Brain pericyte (primary cell): ENCODE measurements at regions not wholly inside any gene's neighbourhood (a gene's known extent, or its start where the extent isn't known, plus 50 kb on each side); places are given as distances from the start of the nearest gene placed in this dataset.

Source experiments
- DNase-seq: peaks from one replicate; pipeline ENCODE4 v3.0.0-alpha.2; 2012; ENCODE audit warnings: low read depth, low spot score

DNA sequence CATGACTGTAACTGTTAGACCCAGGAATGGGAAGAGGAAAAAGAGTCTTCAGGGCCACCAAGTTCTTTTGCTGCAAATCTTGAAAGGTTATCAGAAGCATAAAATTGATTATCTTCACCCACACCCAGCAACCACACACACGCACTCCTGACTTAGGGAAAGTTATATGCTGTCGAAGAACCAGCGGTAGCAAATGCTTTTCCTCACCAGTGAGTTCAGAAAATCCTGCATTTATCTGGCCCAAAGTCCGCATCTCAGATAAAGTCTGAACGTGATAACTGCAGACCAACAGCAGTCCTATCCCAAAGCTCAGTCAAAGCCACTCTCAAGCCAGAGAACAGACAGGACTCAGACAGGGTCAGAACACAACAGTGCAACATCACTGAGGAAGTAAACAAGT lies 115.6 kb downstream of the IRS2 start:
- no peak for DNase-seq

- DNase-seq = no peak
Measured at GRCh38 chr13:109669956-109670355, 116.4 kb downstream of the IRS2 start.

- DNase-seq = no peak
Measured at GRCh38 chr13:109669234-109669612, 117.2 kb downstream of the IRS2 start.

GRCh38 chr13:109668433-109669233 lies 117.8 kb downstream of the IRS2 start:
- DNase-seq = no peak

DNA sequence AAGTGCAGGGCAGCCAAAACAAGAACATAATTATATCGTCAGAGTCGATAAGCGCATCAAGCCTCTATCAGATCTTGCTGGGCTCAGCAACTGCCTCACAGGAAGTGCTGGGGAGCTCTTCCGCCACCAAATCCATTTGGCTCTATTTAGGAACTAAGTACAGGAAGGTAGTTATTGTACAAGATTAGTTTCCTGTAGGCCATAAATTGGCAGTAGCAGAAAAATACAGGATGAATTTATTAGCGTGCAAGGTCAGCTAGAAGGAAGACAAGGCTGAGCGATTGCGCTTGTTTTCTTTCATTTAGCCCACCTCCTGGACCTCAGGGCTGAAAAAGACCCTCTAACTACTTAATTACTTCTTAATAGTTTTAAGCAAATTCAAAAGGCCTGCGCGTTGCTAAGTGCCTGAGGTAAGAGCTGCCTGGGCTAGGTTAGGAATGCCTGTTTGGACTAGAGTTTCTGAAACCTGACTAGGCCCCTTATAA lies 118.5 kb downstream of the IRS2 start:
- DNase-seq = no peak

DNA sequence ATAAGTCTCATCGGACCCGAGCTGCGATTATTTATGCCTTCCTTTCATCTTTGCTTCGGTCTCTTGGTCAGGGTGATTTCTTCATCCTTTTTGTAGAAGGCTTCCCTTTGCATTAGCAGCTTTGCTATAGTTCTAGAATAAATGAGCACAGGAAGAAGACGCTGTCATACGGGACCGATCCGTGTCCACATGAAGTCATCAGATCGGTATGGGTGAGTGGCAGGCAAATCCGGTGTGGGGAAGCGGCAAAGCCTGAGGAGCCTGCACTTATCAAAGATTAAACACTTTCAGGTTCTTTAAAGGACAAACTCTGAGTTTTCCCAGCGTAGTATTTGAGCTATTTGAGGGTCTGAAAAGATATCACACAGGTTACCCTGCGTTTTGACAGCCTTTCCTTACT lies 119.3 kb downstream of the IRS2 start:
- no peak for DNase-seq

DNA sequence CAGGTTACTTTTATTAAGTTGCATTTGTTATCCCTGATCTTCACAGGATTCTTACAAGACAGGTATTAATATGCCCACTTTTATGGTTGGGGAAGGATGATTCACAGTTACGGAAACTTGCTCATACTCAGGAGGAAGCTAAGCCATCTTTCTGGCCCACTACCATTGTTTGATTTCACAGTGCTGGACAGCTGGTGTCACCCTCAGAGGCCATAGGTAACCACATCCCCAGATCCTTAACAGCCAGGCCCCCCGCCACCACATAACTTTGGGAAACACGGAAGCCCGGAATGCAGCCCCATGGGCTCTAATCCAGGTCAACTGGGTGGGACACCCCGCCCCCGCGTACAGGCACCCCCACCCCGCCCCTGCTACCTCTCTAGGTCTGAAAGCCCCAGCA lies 119.7 kb downstream of the IRS2 start:
- no peak for DNase-seq

DNA sequence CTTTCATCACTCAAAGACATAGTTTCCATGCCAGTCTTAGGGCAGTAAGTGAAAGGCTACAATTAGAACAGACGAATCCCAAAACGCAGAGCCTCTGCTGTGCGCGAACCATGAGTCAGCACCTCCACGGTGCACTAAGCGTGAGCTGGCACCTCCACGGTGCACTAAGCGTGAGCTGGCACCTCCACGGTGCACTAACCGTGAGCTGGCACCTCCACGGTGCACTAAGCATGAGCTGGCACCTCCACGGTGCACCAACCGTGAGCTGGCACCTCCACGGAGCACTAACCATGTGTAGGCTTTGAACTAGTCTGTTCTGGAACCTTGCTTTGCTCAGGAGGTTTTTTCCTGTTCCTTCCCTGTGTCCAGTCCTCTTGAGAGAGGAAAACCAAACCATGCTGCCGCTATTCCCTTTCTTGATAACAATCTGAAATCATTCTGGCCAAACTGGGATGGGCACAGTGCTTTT lies 120.6 kb downstream of the IRS2 start:
- DNase-seq = no peak

GRCh38 chr13:109665240-109665639 lies 121.1 kb downstream of the IRS2 start:
- DNase-seq = no peak

GRCh38 chr13:109657395-109657794 lies 129.0 kb downstream of the IRS2 start:
- DNase-seq = no peak

DNA sequence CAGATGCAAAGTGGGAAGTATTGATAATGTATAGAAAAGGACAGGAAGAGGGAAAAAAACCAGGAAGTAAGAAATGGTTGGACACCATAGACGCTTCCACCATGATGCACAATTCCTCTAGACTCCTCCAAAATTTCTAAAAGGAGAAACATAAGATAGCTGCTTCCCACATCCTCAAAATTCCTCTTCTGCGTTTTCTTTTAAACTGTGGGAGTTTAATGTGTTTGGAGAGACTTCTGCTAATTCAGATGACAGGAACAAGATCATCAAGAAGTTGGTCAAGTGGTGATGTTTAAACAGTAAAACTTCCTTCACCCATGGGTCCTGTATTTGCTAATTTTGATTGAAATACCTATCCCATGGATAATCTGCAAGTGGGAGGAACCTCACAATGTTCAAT lies 130.2 kb downstream of the IRS2 start:
- DNase-seq = no peak

DNA sequence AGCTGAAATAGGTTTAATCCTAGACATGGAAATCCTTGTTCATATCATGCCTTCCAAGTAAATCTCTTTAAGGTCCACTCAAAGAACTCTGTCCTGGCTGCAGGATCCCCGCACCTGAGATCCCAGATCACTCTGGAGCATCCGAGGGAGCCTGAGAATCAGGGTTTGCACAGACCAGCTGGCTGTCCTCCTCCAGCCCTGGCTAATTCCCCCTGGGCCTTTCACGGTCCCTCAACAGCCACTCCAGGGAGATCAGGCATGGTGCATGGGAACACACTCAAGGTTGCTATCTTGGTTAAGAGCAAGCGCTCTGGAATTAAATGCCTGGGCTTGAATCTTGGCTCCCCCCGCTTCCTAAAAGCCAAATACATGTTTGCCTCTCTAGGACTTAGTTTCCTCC lies 130.8 kb downstream of the IRS2 start:
- DNase-seq = no peak

DNA sequence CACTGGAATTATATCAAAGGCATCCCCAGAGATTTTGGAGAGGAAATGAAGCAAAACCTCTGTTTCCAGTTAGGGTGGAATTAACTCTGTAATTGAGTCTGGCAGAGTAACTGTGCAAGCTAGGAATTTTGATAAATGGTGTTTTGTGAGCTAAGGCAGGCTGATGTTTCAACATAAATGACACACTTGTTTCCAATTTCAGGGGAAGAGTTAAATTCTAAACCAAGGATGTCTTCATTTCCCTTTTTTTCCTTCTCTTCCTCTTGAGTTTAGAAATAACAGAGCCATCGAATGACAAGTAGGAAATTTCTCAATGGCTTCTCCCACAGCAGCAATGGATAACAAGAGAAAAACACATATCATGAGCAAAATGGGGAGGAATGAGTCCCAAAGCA lies 131.2 kb downstream of the IRS2 start:
- no peak for DNase-seq

GRCh38 chr13:109654341-109655205 lies 131.8 kb downstream of the IRS2 start:
- no peak for DNase-seq

GRCh38 chr13:109652531-109652930 lies 133.9 kb downstream of the IRS2 start:
- DNase-seq = no peak

DNA sequence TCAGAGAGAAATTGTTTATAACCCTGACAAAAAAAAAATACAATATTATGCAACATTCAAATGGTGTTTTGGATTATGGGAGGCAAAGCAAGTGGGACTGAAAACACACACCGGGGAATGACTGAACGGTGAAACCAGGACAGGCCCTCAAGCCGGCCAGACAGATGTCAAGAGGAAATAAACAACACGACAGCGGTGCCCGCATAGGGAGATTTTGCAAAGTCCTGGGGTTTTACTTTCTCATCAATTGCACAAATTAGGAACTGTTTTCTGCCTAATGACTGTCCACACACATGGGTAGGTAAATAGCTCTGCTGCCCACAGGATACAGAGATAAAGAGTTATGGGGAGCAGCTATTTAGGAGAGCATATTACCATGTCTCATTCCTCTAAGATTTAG lies 134.5 kb downstream of the IRS2 start:
- no peak for DNase-seq

DNA sequence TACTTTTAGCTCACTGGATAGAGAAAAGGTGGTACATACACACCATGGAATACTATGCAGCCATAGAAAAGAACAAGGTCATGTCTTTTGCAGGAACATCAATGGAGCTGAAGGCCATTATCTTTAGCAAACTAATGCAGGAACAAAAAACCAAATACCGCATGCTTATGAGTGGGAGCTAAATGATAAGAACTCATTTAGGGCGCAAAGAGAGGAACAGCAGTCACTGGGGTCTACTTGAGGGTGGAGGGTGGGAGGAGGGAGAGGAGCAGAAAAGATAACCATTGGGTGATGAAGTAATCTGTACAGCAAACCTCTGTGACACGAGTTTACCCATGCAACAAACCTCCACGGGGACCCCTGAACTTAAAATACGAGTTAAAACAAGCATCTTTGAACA lies 135.1 kb downstream of the IRS2 start:
- no peak for DNase-seq

GRCh38 chr13:109650861-109651260 lies 135.5 kb downstream of the IRS2 start:
- no peak for DNase-seq

GRCh38 chr13:109649713-109650112 lies 136.7 kb downstream of the IRS2 start:
- no peak for DNase-seq

- no peak for DNase-seq
Measured at GRCh38 chr13:109647699-109648098, 138.7 kb downstream of the IRS2 start.

GRCh38 chr13:109647053-109647452 lies 139.3 kb downstream of the IRS2 start:
- no peak for DNase-seq

DNA sequence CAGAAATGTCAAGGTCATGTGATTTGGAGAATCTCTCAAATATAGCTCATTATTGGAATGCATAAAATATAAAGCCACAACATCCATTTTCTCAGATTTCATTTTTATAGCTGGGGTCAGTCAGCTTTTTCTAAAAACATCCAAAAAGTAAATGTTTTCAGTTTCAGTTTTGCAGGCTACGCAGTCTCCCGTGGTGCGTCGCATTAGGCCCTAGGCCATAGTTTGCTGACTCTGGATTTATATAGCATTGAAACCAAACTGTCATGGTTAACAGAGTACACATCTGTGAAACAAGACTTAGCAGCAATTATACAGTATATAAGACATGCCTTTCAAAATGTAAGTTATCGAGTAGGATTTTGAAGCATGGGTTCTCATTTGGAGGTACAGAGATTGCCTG lies 140.0 kb downstream of the IRS2 start:
- DNase-seq = no peak

DNA sequence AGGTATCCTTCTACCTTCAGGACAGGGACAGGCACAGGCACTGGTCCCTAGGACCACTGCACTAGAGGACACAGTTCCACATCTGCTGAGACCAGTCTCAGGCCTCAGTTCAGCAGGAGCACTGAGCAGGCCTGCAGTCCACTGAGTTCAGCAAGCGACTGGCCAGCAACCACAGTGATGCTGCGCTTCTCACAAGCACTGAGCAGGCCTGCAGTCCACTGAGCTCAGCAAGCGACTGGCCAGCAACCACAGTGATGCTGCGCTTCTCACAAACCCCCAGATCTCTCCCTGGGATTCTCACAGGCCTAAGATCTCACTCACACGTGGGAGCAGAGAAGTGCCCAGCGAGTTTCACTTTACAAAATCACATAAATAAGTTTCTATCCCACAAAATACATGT lies 140.6 kb downstream of the IRS2 start:
- DNase-seq = no peak
